ENCODE measurements at regions not wholly inside any gene's neighbourhood (a gene's known extent, or its start where the extent isn't known, plus 50 kb on each side); places are given as distances from the start of the nearest gene placed in this dataset.

DNA sequence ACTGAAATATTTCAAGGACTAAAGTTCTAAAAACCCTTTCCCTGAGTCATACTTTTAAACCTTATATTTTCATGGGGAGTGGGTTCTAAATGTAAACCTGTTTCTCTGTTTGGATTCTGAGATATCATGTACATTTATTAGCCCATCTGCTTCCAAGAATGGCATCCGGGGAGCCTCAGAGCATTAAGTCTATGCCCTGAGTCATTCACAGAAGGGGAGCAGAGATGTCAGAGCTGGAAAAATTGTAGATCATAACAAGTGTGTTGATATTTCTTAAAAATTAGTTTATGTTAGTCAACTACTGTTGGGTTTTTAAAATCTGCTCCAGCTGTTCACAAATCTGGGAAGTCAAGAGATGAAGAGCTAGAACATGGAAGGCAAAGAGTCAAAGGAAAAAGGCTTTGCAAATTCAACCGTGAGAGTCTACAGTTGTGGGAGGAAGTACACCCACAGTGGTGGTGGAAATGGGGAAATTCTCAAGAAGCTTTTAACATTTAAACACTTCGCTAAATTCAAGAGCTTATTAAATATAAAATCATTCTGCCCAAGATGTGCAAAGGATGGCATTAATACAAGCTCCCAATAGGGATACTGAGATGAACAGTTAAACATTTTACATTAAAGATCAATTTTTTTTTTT lies 70.5 kb upstream of the FLRT2 start:
- H3K4me1 ChIP-seq = no peaks in the 10 kb centered on the region
- no peak overlapping the region for H3K4me3 ChIP-seq
- H3K27ac ChIP-seq = no peak overlapping the region
- intact Hi-C loops (cut with DNase I) = no loop called here
- no peaks in the 10 kb centered on the region for H3K36me3 ChIP-seq
- H3K27me3 ChIP-seq = no peaks in the 10 kb centered on the region
- no peak for DNase-seq
- no peaks in the 10 kb centered on the region for H3K9me3 ChIP-seq
- no peak overlapping the region for H3K9ac ChIP-seq (ENCODE audit: low read depth in 2 of 2, low read length in 2 of 2)
- TF ChIP-seq, protein P1, sequence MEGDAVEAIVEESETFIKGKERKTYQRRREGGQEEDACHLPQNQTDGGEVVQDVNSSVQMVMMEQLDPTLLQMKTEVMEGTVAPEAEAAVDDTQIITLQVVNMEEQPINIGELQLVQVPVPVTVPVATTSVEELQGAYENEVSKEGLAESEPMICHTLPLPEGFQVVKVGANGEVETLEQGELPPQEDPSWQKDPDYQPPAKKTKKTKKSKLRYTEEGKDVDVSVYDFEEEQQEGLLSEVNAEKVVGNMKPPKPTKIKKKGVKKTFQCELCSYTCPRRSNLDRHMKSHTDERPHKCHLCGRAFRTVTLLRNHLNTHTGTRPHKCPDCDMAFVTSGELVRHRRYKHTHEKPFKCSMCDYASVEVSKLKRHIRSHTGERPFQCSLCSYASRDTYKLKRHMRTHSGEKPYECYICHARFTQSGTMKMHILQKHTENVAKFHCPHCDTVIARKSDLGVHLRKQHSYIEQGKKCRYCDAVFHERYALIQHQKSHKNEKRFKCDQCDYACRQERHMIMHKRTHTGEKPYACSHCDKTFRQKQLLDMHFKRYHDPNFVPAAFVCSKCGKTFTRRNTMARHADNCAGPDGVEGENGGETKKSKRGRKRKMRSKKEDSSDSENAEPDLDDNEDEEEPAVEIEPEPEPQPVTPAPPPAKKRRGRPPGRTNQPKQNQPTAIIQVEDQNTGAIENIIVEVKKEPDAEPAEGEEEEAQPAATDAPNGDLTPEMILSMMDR (IDR thresholded peaks at IDR 0.05) = no peak

DNA sequence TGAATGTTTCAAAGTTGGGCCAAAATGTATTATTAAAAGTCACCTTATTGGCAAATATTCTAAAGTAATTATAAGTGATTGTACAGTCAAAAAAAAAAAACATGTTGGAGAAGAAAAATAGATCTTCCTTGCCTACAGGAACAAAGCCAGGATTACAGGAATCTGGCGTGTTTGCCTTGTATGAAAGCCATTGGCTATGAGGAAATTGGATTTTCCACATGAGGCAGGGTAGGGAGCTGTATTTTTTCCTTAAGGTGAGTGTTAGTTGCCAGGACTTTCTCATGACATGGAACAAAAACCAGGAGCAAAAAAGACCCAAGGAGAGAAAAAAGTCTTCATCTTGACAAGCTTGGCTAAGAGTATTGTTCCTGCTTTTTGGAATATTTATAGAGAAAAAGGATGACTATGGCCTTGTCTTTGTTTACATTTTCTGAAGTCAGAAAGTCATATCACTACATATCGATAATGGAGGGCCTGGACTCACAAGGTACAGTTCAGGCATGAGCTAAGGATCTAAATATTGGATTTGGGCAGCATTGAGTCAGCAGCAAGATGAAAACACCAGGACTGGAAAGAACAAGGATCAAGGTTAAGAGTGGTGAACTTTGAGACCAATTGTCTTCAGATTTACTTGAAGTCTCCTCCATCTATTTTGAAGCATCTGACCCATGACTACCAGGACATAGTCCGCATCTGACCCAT lies 68.4 kb upstream of the FLRT2 start:
- no peak overlapping the region for H3K4me3 ChIP-seq
- intact Hi-C loops (cut with DNase I) = no loop called here

DNA sequence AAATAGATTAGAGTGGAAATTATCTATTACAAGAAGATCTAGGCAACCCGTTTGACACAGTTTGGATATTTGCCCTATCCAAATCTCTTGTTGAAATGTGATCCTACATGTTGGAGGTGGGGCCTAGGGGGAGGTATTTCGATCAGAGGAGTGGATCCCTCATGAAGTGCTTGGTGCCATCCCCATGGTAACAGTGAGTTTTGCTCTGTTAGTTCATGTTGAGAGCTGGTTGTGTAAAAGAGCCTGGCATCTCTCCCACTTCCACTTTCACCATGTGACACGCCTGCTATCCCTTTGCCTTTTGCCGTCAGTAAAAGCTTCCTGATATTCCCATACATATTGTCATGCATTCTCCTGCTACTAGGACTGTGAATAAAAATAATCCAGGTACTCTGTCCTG lies 66.4 kb upstream of the FLRT2 start:
- TF ChIP-seq, protein P1 (IDR thresholded peaks at IDR 0.05) = no peak

More for the DNA sequence above, 68.4 kb upstream of the FLRT2 start:
- H3K9ac ChIP-seq (ENCODE audit: low read depth in 2 of 2, low read length in 2 of 2) = no peak overlapping the region
- H3K36me3 ChIP-seq = no peaks in the 10 kb centered on the region
- no peak overlapping the region for H3K27ac ChIP-seq
- H3K4me1 ChIP-seq = no peaks in the 10 kb centered on the region
- H3K27me3 ChIP-seq = no peaks in the 10 kb centered on the region
- TF ChIP-seq, protein P1 (IDR thresholded peaks at IDR 0.05) = no peak
- H3K9me3 ChIP-seq = no peaks in the 10 kb centered on the region
- no peak for DNase-seq

DNA sequence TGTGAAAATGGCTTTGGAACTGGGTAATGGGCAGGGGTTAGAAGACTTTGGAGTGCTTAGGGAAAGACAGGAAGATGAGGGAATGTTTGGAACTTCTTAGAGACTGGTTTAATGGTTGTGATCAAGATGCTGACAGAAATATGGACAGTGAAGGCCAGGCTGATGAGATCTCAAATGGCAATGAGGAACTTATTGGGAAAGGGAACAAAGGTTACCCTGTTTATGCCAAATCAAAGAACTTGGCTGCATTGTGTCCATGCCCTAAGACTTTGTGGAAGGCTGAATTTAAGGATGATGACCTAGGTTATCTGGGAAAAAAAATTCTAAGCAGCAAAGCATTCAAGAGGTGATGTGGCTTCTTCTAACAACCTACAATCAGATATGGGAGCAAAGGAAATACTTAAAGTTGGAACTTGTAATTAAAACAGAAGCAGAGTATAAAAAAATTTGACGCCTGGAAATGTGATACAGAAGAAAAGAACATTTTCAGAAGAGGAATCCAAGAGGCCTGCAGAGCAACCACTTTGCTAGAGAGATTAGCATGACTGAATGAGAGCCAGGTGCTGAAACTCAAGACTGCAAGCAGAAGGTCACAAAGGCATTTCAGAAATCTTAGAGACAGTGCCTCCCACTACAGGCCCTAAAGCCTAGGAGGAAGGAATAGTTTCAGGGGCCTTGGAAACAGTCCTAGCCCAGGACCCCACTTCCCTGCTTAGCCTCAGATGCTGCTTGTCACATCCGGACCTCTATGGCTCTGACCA lies 65.6 kb upstream of the FLRT2 start:
- TF ChIP-seq, protein P1 (IDR thresholded peaks at IDR 0.05) = no peak
- Histone ChIP-seq H3K27me3 (no peaks in the 10 kb centered on the region), H3K9ac (ENCODE audit: low read depth in 2 of 2, low read length in 2 of 2) (no peak overlapping the region), H3K4me1 (no peaks in the 10 kb centered on the region), H3K4me3 (no peak overlapping the region), H3K9me3 (no peaks in the 10 kb centered on the region), H3K27ac (no peak overlapping the region), H3K36me3 (no peaks in the 10 kb centered on the region)
- intact Hi-C loops (cut with DNase I) = no loop called here
- DNase-seq = no peak

More for the DNA sequence above, 66.4 kb upstream of the FLRT2 start:
- H3K27me3 ChIP-seq = no peaks in the 10 kb centered on the region
- no peak overlapping the region for H3K4me3 ChIP-seq
- DNase-seq = no peak
- H3K9ac ChIP-seq (ENCODE audit: low read depth in 2 of 2, low read length in 2 of 2) = no peak overlapping the region
- no peaks in the 10 kb centered on the region for H3K9me3 ChIP-seq
- intact Hi-C loops (cut with DNase I) = no loop called here
- H3K27ac ChIP-seq = no peak overlapping the region
- H3K36me3 ChIP-seq = no peaks in the 10 kb centered on the region
- H3K4me1 ChIP-seq = no peaks in the 10 kb centered on the region

DNA sequence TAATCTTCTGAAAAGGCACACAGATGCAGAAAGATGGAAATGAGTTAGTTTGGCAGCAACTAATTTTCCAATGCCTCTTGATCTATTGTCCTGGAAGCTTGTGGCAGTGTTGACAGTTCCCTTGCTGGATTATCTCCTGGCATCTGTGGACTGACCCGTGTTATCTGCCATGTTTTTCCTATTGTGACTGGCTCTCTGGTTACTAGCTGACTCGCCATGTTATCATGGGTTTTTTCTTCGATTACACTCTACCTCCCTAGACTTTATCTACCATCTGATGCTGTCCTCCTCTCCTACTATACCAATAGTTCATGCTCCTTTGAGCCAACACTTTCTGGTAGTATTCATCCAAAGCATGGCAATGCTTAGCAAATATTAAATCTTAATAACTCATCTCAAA lies 63.3 kb upstream of the FLRT2 start:
- Histone ChIP-seq H3K9me3 (no peaks in the 10 kb centered on the region), H3K9ac (ENCODE audit: low read depth in 2 of 2, low read length in 2 of 2) (no peak overlapping the region), H3K4me1 (no peaks in the 10 kb centered on the region), H3K36me3 (no peaks in the 10 kb centered on the region), H3K27ac (no peak overlapping the region), H3K27me3 (no peaks in the 10 kb centered on the region), H3K4me3 (no peak overlapping the region)
- no peak for DNase-seq
- intact Hi-C loops (cut with DNase I) = no loop called here
- TF ChIP-seq, protein P1 (IDR thresholded peaks at IDR 0.05) = no peak
